Fibroblast of the aortic adventitia (primary cell): ENCODE measurements at regions not wholly inside any gene's neighbourhood (a gene's known extent, or its start where the extent isn't known, plus 50 kb on each side); places are given as distances from the start of the nearest gene placed in this dataset.

Source experiments
- DNase-seq: peaks from one replicate; pipeline ENCODE4 v3.0.0-alpha.2; 2010; ENCODE audit warnings: low read depth
- H3K4me3 ChIP-seq: 2 replicates; pipeline ENCODE4 v1.5.1; 2011; ENCODE audit warnings: low read depth, mild to moderate bottlenecking, control low read depth, low read length, moderate library complexity
- CTCF ChIP-seq: IDR thresholded peaks from 2 replicates; pipeline ENCODE4 v1.5.1; 2011; ENCODE audit warnings: mild to moderate bottlenecking, low read length, control low read depth, inconsistent platforms; ENCODE audit not compliant: insufficient read depth

GRCh38 chr7:46033592-46033991 is 112.5 kb upstream of the IGFBP3 start:
- DNase-seq: no peak
- no peak overlapping the region for H3K4me3 ChIP-seq
- TF ChIP-seq CTCF: no peak

- no peak for TF ChIP-seq CTCF
- peak; percentile 16 for DNase-seq
- no peak overlapping the region for H3K4me3 ChIP-seq
Measured at GRCh38 chr7:46032942-46033341, 111.9 kb upstream of the IGFBP3 start.

DNA sequence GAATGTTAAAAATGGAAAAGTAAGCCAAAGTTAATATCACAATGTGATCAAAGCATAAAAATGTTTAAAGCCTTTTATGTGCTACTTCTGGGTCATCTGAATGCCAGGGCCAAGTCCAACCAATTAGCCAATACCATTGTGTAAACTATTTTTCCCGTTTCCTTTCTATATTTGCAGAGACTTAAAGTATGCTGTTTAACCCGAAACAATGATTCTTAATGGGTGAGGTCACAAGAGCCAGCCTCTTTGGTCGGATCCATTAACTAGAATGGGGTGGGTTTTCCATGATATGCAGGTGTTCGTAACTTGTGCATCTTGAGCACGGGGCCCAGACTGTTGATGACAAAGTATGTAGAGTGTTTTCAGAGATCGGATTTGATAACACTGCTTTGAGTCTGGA is 111.3 kb upstream of the IGFBP3 start:
- TF ChIP-seq CTCF: no peak
- H3K4me3 ChIP-seq: no peak overlapping the region
- no peak for DNase-seq

DNA sequence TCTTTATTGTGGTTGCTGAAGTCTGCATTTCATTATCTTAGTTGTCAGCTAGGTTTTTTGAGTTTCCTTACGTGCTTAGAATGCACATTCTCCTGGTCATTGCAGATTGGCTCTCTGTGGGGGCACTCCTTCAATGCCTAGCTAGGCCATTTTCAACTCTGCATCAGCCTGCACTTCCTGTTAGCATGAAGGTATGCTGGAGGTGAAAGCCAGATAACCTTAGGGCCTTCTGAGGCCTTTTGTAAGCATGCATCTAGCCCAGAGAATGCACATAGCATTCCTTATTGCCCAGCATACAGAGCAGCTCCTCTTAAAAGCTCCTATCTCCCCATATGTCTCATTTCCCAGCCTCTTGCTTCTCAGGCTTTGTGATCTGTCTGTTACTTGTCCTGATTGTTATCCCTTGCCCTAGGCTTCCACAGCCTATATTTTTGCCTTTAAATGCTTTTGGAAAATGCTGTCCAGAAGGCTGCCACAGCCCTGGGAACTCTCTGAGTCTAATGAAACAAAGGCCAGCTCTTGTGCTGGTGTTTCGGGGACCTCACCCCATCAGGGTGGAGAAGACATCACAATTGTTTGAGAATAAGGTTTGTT is 108.1 kb upstream of the IGFBP3 start:
- TF ChIP-seq CTCF: no peak
- DNase-seq: no peak
- no peak overlapping the region for H3K4me3 ChIP-seq

DNA sequence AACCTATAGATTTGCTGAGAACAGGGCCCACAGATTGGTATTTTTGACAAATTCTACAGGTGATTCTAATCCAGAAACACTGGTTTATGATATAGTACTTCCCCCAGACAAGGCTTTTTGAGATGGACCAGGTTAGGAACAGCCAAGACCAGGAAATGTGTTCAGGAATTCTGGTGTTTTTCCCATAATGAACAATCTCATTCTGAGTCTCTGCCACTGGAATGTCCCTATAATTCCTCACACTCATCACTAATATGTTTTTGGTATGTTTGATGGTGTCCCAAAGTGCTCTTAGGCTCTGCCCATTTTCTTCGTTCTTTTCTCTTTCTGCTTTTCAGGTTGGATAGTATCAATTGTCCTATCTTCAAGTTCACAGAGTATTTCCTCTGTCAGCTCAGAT is 107.2 kb upstream of the IGFBP3 start:
- no peak for DNase-seq
- no peak overlapping the region for H3K4me3 ChIP-seq
- no peak for TF ChIP-seq CTCF

GRCh38 chr7:46026741-46027140 is 105.7 kb upstream of the IGFBP3 start:
- no peak for DNase-seq
- no peak for TF ChIP-seq CTCF

GRCh38 chr7:46024263-46024916 is 103.3 kb upstream of the IGFBP3 start:
- TF ChIP-seq CTCF: no peak
- no peak overlapping the region for H3K4me3 ChIP-seq
- no peak for DNase-seq

More at GRCh38 chr7:46026741-46027140, 105.7 kb upstream of the IGFBP3 start:
- no peak overlapping the region for H3K4me3 ChIP-seq
